SW480 (cell line): ENCODE measurements at regions not wholly inside any gene's neighbourhood (a gene's known extent, or its start where the extent isn't known, plus 50 kb on each side); places are given as distances from the start of the nearest gene placed in this dataset.

Experiments used
- DNase-seq: peaks from one replicate; pipeline ENCODE4 v3.0.0-alpha.2; 2016; ENCODE audit warnings: low spot score

GRCh38 chr2:10964052-10964790, 52.5 kb downstream of the KCNF1 start:
- DNase-seq, result no peak

DNA sequence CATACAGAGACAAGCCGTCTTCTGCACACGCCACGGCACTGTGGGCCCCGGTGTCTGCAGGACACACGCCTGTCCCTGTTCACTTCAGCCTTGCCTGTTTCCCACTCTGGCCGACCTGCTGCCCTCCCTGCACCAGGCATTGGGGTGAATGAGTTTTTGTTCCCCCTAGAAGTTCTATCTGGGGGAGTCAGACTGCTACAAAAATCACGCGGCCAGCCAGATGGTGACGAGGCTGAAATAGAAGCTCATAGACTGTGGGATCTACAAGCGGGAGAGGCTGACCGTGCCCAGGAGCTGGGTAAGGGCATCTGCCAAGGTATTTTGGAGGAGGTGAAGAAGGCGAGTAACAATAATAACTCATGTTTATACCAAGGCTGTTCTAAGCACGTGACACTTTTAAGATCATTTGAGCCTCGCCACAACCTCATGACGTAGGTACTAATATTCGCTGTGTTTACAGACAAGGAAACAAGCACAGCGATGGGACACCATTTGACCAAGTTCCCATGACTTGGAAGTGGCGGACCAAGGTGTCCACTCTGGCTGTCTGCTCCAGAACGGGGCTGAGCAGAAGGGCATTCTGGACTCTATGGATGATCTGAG, 53.6 kb downstream of the KCNF1 start:
- DNase-seq, result no peak

- no peak for DNase-seq
These were observed 54.3 kb downstream of the KCNF1 start for GRCh38 chr2:10966056-10966455.

GRCh38 chr2:10966741-10967140, 55.0 kb downstream of the KCNF1 start:
- no peak for DNase-seq

DNA sequence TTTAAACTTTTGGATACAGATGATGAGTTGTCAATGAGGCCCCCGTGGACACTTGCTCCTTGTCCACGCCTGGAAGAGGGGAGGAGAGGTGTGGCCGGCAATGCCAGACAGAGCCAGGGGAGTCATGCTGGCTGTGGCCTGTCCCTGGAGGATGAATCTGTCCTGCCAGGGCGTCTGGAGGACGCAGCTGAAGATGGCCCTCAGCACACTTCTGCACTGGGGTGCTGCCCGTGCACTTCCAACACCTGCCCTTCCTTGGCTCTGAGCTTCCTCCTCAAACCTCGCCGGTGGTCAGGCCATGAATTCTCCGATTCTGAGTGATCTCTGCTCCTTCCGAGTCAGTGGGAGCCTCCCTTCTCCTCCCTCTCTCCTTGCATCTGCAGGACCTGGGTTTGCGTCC, 56.4 kb downstream of the KCNF1 start:
- DNase-seq, result no peak

- DNase-seq, result no peak
These were observed 58.9 kb downstream of the KCNF1 start for GRCh38 chr2:10970666-10971065.

DNA sequence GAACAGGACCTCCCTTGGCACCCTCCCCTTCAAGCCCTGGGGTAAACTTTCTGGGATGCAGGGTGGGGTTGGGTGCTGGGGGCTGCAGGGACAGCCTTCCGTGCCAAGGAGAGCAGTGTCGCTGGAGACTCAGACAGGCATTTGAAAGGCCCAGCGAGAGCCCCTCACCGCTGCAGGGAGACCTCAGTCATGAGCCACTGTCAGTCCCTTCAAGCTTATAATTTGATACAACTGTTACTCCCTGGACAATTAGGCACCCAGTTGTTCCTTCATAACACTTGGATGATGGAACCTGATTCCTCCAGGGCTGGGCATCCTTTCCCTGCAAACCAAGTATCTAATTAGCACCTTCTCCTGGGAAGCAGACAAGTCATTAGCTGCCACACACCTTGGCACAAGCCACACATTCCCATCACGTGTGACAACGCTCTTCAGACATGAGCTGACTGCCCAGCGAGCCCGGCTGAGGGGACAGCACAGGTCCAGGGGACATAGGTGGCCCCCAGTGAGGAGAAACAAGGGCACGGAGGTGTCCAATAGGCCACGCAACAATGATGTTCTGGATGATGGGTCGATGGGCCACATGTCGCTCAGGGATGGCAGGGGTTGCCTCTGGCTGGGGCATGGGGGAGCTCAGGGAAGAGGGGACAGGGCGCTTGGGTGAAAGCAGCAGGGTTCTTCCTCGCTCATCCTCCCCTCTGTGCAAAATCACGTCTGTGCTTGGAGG, 59.6 kb downstream of the KCNF1 start:
- DNase-seq, result no peak

- no peak for DNase-seq
These were observed 60.1 kb downstream of the KCNF1 start for GRCh38 chr2:10971888-10972260.

- no peak for DNase-seq
These were observed 61.1 kb downstream of the KCNF1 start for GRCh38 chr2:10972683-10973433.

DNA sequence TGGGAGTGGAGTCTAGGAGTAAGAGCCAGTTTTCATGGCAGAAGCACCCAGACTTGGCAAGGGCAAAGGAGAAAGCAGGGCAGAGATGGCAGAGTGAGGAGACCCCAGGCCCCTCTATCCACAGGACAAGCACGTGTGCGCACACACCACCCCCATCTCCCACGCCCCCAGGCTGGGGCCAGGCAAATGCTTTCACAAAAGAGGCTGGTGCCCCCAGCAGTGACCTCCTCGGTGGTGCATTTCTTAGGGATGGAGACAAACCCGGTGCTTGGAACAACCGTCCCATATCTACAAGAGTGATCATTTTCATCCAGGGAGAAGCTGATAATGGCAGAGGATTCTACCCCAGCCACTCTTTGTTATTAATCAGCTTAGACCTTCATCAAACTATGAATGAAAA, 62.0 kb downstream of the KCNF1 start:
- no peak for DNase-seq

- DNase-seq, result peak; percentile 88
These were observed 65.3 kb downstream of the KCNF1 start for GRCh38 chr2:10977003-10977402.

DNA sequence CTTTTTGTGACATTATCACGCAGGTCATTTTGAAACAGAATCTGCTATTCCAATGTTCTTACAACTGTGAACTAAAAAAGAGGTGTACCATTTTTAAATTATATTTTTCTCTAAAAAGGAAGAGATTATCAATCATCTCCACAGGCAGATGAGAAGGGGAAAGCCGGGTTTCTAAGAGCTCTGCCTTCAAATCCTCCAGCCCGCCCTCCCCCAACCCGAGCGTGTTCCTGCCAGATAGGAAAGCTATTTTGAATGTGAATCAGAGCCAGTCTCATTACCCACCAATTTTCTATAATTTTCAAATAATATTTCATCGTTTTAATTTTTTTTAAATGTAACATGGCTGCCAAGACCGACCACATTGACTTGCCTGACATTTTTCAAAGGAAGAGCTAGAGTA, 65.9 kb downstream of the KCNF1 start:
- no peak for DNase-seq

DNA sequence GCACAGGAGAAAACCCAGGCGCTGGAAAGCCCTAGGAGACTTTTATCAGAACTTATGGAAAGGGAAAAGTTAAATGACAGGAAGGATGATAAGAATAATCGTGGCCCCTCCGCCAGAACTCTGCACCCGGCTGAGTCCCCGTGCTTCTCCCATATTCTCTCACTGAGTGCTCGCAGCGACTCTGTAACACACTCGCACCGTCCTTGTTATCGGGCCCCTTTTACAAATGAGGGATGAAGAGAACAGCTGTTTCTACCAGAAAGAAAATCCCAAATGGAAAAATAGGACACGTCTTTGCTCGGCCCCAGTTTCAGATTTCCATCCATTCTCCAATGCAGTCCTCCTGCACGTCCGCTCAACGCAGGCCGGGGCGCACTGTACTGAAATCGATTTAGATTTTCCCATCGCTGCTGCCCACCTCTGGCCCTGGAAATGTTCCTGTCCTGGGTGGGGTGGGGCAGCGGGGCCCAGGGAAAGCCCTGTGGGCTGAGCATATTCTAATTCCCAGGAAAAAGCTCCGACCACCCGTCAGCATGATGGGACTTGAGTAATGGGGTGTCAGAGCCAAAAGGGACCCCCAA, 66.4 kb downstream of the KCNF1 start:
- DNase-seq, result no peak

DNA sequence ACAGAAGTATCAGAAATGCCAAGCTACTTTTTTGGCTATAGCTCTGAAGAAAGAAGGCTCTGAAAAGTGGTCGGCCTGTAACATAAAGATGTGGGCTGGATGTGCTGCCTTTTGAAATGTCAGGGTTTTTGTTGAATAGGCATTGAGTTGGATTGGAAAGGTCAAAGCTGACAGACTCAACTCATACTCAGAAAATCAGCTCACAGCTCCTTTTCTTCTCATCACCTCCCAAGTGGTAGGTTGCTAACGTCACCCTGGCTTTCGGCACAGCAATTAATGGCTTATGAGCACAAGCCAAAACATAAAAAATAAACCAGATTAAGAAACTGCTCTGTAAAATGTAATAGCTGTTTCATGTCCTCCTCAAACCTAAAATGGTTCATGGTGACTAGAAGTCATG, 68.3 kb downstream of the KCNF1 start:
- DNase-seq, result no peak

DNA sequence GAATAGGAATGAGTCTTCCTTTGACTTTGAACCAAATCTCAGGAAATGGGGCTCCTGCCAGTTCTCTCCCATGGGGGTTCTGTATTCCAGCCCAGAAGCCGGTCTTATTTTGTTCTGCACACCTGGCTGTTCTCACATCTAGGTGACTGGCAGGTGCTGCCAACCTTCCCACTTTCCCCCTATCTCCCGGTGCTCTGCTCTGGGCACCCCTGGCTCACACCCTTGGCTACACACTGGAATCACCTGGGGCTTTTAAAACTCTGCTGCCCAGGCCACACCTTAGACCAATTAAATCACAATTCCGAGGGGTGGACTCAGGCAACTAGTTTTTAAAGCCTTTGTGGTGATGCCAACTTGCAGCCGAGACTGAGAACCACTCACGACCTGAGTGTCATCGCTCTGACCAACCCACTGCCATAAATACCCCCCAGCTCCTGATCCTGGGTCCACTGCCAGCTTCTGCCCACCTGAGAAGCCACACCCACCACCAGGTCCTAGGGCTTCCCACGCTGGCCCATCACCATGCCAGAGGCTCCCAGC, 69.2 kb downstream of the KCNF1 start:
- no peak for DNase-seq

DNA sequence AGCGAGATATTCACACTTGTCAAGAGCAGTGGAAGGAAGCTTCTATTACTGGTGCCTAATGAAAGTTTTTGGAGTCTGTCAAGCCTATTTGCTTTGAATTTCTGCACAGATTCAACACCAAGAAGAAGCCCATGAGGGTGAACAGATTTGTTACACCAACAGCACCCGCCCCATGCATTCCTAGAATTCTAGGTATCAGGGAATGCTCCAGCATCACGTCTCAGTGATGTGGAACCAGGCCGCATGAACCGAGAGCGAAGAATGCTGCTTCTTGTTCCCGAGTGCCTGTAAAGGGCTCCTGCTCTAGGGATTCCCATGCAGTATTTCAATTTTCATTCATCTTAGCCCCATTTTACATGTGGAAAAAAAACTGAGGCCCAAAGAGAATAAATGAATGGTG, 69.7 kb downstream of the KCNF1 start:
- DNase-seq, result no peak

DNA sequence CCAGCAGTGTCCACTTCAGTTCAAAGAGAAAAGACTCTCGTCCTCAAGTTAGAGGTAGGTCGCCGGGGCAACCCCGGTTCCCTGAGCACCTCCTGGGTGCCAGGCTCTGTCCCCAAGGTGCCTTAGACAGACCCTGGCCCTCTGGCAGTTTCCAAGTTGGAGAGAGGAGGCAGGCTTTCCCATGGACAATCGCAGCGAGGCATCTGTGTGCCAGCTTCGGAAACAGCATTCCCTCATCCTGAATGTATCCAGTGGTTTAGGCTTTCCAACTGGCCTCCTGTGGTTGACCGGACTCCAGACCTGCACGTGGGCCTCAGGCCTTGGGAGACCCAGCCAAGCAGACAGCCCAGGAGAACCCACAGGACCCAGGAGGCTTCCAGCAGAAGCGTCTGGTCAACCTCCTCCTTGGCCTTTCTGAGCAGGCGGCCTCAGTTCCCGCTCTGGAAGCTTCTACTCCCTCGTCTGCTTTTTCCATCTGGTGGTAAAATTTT, 70.3 kb downstream of the KCNF1 start:
- no peak for DNase-seq

- DNase-seq, result no peak
These were observed 71.4 kb downstream of the KCNF1 start for GRCh38 chr2:10982931-10983701.

- DNase-seq, result no peak
These were observed 72.0 kb downstream of the KCNF1 start for GRCh38 chr2:10983711-10984110.

DNA sequence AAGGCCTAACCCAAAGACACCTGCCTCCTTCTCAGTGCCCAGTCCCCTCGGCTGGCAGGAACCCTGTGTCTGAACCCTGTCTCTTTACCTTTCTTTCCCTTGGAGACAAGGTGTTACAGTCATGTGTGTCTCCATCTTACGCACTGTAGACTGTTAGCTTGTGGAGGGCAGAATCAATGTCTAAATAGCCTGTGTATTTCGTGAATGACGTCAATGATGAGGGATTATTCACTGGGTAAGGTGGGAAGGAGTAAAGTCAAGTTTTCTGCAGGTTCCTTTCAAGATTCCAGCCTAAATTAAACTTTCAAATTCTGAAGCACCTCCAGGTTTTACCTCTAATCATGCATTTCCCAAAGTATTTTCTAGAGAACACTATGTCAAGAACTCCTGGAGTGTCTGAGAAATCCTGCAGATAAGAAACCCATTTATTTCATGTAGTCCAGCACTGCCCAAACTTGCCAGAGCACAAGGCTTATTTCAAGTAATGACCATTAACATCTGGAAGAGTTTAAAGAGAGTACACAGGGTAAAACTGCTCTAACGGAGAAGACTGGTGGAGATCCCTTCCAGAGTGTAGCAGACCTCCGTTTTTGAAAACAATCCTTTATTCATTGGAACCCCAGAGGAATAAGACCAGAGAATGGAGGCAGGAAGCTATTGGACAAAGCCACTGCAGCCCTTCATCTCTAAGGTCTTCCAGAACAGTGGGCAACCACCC, 72.8 kb downstream of the KCNF1 start:
- no peak for DNase-seq
